ENCODE measurements at regions not wholly inside any gene's neighbourhood (a gene's known extent, or its start where the extent isn't known, plus 50 kb on each side); places are given as distances from the start of the nearest gene placed in this dataset.
"Not testable (repeated sequence)": the region's sequence is repeated elsewhere in the genome, so short reads cannot be mapped to it uniquely, and the experiment has no call there.

- no peaks in the 10 kb centered on the region for H3K36me3 ChIP-seq
- H3K27me3 ChIP-seq = peaks cover 4% of the 10 kb centered on the region
- intact Hi-C loops (cut with DNase I) = no loop called here
- no peak for ATAC-seq
- DNase-seq = no peak
- no peaks in the 10 kb centered on the region for H3K9me3 ChIP-seq
- H3K27ac ChIP-seq = no peak overlapping the region
- no peaks in the 10 kb centered on the region for H3K4me1 ChIP-seq
- no peak overlapping the region for H3K4me3 ChIP-seq
- no peak for TF ChIP-seq CTCF (IDR thresholded peaks at IDR 0.05)
Measured at GRCh38 chr9:134530724-134531123, 110.9 kb upstream of the COL5A1 start.

- H3K27me3 ChIP-seq = peaks cover 4% of the 10 kb centered on the region
- DNase-seq (peak; percentile 6), ATAC-seq (no peak)
- no peaks in the 10 kb centered on the region for H3K9me3 ChIP-seq
- H3K4me3 ChIP-seq = no peak overlapping the region
- no peak for TF ChIP-seq CTCF (IDR thresholded peaks at IDR 0.05)
- H3K36me3 ChIP-seq = no peaks in the 10 kb centered on the region
- H3K4me1 ChIP-seq = no peaks in the 10 kb centered on the region
- H3K27ac ChIP-seq = no peak overlapping the region
- intact Hi-C loops (cut with DNase I) = no loop called here
Measured at GRCh38 chr9:134531220-134531970, 110.2 kb upstream of the COL5A1 start.

GRCh38 chr9:134532084-134532483 is 109.5 kb upstream of the COL5A1 start:
- Histone ChIP-seq H3K4me3 (no peak overlapping the region), H3K36me3 (no peaks in the 10 kb centered on the region), H3K27me3 (peaks cover 4% of the 10 kb centered on the region), H3K4me1 (no peaks in the 10 kb centered on the region), H3K27ac (no peak overlapping the region), H3K9me3 (no peaks in the 10 kb centered on the region)
- intact Hi-C loops (cut with DNase I) = no loop called here
- TF ChIP-seq CTCF (IDR thresholded peaks at IDR 0.05) = no peak
- DNase-seq (peak; percentile 15), ATAC-seq (no peak)

DNA sequence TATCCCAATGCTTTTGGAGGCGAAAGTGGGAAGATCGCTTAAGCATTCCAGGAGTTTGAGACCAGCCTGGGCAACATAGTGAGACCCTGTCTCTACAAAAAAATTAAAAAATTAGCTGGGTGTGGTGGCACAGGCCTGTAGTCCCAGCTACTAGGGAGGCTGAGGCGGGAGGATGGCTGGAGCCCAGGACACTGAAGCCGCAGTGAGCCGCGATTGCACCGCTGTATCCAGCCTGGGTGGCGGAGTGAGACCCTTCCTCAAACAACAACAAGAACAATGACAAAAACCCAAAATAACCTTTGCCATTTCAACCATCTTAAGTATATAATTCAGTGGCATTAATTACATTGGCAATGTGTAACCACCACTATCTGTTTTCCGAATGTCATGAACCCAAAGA is 108.9 kb upstream of the COL5A1 start:
- H3K4me1 ChIP-seq; H3K27me3 ChIP-seq; ATAC-seq; H3K9me3 ChIP-seq; H3K4me3 ChIP-seq; H3K36me3 ChIP-seq; intact Hi-C loops (cut with DNase I); H3K27ac ChIP-seq: not testable (repeated sequence)
- DNase-seq = peak; percentile 21

DNA sequence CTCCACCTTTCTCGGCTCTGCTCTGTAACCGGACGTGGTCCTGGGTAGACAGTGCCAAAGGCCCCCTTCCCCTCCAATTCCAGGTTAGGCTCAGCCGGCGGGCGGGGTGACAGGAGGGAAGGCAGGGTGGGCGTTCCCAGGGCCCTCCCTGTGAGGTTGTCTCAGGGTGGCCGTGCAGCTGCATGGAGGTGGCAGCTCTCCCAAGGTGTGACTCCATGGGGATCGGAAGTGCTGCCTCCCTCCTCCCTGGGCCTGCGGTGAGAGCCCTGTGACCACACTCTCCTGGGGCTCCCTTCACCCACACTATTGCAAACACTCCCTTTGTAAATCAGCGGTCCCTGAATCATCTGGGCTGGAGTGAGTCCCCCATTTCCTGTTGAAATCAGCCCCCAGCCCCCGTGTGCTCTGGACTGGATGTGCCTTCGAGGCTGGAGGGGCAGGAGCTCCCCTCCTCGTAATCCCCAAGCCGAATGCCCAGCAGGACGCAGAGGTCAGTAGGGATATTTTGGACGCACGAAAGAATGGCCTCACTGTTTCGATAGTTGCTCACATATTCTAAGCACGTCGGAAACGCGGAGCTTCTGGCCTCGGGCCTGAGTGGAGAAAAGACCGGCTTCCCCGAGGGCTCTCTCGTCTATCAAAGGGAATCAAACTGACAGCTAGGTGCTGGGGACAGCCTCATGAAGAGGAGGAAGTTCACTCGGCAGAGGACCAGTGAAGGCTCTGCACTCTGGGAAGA is 107.6 kb upstream of the COL5A1 start:
- H3K4me1 ChIP-seq = no peaks in the 10 kb centered on the region
- intact Hi-C loops (cut with DNase I) = no loop called here
- no peak overlapping the region for H3K4me3 ChIP-seq
- ATAC-seq (no peak), DNase-seq (no peak)
- TF ChIP-seq CTCF (IDR thresholded peaks at IDR 0.05) = no peak
- H3K36me3 ChIP-seq = no peaks in the 10 kb centered on the region
- H3K27me3 ChIP-seq = peaks cover 4% of the 10 kb centered on the region
- H3K27ac ChIP-seq = no peak overlapping the region
- H3K9me3 ChIP-seq = no peaks in the 10 kb centered on the region

- Histone ChIP-seq H3K4me1 (no peaks in the 10 kb centered on the region), H3K27ac (no peak overlapping the region), H3K36me3 (no peaks in the 10 kb centered on the region), H3K9me3 (no peaks in the 10 kb centered on the region), H3K4me3 (no peak overlapping the region), H3K27me3 (peaks cover 4% of the 10 kb centered on the region)
- ATAC-seq (no peak), DNase-seq (no peak)
- TF ChIP-seq CTCF (IDR thresholded peaks at IDR 0.05) = no peak
- intact Hi-C loops (cut with DNase I) = no loop called here
Measured at GRCh38 chr9:134534661-134535080, 106.9 kb upstream of the COL5A1 start.
